ENCODE measurements at regions not wholly inside any gene's neighbourhood (a gene's known extent, or its start where the extent isn't known, plus 50 kb on each side); places are given as distances from the start of the nearest gene placed in this dataset.
"Not testable (repeated sequence)": the region's sequence is repeated elsewhere in the genome, so short reads cannot be mapped to it uniquely, and the experiment has no call there.

DNA sequence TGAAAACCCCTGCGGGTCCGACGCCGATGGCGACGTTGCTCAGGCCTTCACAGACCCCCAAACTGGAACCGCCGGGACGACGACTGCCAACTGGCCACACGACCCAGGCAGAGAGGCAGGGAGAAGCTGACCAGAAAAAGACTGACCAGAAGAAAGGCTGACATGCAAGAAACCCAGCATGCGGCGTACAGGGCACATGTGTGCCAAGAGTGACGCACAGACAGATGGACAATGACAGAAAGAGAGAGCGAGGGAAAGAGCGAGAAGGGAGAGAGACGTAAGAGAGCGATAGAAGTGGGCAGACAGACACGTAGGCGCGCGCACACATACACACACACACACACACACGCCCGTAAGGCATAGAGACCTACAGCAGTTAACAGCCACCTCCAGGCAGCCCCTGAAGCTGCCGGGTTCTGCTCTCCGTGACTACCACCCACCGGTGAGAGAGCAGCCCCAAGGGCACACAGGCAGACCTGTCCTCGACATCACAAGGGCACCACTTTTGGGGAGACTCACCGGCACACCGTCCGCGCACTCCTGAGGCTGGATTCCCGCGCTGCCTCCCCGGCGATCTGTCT is 67.2 kb upstream of the ZNF527 start:
- peak; percentile 25 for DNase-seq (ENCODE audit: low spot score)

DNA sequence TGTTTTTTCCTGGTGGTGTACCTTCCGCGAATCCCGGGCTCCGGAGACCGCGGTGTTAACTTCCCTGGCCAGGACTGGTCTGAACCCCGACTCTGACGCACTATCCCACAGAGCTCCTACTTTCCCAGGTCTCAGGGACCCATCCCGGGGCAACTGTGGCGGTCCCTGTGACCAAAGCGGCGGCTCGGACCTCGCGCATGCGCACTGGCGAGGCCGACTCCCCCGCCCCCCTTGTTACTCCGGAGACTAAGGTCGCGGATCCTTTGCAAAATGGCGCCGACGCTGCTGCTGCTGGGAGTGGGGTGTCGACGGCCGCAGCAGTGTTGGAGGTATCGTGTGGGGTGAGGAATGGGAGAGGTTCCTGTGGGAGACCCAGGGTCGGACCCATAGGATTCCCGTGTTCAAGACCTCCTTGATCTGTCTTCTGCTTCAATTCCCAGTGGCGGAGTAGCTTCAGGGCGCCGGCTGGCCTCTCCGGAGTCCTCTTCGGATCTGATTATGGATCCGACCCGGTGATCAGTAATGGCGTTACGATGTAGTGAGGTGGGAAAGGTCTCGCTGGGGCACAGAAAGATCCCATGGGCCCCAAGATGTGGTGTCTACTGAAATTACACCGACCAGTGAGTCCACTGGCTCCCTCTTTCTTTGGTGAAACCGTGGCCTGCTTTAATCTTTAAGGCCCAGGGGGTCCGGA is 66.6 kb upstream of the ZNF527 start:
- peak; percentile 77 for DNase-seq (ENCODE audit: low spot score)

DNA sequence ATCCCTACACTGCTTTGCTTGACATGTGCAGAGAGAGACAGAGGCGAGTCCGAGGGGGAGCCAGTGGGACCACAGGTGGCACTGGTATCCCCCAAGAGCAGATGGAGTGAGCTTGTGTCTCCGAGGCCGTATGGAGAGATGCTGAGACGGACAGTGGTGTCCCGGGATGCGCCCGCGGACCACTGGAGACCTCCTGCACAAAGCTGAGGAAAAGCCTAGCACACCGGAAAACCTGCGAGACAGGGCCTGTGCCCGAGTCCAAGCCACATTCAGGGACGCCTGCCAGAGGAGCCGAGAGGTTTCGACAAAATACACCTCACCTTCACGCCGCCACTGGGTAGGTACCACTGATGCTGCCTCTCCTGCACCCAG is 66.0 kb upstream of the ZNF527 start:
- DNase-seq (ENCODE audit: low spot score) = no peak

DNA sequence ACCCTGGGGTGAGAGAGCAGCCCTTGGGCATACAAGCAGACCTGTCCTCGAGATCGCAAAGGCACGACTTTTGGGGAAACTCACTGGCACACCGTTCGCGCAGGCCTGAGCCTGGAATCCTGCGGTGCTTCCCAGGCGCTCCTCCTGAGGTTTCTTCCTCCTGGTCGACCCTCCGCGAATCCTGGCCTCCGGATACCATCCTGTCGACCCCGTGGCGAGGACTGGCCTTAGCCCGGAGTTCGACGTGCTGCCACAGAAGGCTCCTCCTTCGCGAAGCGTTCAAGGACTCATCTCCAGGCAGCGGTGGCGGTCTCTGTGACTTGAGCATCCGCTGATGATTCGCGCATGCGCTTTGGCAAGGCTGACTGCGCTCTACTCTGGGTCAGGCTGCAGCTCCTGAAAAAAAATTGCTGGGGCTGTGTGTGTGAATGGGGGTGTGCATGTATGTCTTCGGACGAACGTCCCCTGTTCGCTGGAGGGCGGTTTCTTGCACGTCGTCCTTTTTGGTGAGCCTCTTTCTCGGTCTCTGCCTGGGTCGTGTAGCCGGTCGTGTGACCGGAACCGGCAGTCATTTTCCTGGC is 64.4 kb upstream of the ZNF527 start:
- DNase-seq (ENCODE audit: low spot score) = no peak

DNA sequence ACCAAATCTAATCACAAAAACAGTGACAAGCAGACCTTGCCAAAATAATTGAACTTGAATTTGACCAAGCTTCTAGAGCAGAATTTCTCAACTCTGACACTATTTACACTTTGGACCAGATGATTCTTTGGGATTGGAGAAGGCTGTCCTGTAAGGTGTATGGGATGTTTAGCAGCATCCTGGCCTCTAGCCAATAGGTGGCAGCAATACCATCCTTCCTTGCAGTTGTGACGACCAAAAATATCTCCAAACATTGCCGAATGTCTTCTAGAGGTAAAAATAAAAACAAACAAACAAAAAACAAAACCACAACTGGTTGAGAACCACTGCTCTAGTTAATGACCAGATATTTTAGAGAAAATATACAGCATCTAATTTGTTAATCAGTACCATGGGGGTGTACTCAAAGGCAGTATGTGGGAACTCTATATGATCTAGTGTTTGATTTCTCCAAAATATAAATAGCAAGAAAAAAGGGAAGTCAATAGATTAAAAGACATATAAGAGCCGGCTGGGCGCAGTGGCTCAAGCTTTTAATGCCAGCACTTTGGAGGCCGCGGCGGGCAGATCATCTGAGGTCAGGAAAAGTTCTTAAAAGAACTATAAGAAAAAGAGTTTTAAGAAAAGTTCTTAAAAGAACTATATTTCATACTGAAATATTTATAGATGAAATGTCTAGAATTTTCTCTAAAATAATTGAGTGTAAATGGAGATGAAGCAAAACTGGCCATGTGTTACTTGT is 60.9 kb upstream of the ZNF527 start:
- DNase-seq (ENCODE audit: low spot score) = no peak

DNA sequence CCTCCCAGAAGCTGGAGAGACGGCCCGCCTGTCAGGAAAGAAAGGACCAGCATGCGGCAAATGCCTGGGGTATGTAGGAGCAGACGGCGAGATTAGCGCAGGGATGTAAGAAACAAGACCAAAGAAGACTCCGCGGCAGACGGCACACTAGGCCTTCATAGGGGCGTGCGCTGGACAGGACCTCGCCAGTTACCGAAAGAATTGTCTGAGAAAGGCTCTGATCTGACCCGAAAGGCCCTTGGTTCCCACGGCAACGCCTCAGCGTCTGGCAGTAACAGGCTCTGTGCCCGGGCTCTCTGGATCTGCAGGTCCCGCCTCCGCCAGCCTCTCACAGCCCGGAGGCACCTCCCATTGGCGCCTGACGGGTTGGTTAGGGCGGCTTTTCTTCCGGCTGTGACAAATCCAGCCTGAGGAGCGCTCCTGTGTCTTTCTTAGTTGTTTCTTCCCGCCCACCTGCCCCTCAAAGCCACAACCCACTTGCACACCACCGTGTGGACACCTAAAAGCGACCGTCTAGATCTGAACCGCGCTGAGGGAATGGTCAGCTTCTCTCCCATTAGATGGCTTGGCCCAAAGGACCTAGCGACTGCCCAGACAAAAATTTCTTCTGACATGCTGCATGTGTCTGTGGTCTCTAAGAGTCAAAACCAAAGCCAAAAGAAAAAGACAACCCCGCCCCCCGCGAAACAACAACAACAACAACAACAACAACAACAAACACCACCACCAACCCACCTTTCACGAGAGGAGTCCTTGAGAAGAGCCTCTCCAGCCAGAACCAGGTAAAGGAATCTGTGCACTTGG is 58.2 kb upstream of the ZNF527 start:
- DNase-seq (ENCODE audit: low spot score) = not testable (repeated sequence)

DNA sequence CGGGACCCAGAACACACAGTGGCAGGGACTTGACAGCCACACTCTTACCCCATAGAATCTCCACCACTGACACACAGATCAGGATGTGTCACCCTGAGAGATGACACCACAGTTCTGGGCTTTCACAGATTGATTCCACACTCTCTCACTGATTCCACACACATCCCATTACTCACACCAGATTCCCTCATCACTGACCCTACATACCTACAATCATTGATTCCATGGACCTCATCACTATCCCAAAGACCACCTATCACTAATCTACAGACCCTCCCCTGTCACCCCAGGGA is 57.6 kb upstream of the ZNF527 start:
- DNase-seq (ENCODE audit: low spot score) = no peak

DNA sequence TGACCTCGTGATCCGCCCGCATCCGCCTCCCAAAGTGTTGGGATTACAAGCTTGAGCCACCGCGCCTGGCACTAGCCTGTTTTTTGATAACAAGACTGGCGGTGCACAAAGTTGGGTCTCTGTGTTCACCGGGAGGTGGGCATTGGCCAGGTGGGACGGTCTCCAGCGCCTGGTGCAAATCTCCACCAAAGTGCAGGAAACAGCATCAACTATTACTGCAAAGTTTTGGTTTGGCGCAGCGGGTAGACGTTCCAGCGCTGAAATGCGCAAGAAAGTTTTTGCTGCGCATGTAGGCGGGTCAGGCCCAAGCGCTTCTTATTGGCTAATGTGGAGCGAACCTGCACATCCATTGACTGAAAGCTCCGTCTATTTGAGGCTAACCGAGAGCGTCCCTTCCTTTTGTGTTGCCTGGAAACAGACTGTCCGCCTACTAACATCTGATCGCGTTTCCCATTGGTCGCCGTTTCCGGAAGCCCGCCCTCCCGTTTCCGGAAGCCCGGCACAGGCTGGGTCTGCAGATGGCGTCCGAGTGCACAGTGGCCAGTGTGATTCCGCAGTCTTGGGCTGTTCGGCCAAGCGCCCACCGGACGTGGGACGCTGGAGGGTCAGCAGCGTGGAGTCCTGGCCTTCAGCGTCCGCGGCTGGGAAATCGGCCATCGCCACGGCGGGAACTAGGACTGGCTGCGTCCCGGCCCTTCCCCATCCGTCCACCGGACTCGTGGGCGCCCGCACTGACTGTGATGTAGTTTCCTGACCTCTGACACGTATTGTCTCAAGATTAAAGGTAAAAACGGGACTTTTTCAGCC is 53.3 kb upstream of the ZNF527 start:
- peak; percentile 95 for DNase-seq (ENCODE audit: low spot score)

DNA sequence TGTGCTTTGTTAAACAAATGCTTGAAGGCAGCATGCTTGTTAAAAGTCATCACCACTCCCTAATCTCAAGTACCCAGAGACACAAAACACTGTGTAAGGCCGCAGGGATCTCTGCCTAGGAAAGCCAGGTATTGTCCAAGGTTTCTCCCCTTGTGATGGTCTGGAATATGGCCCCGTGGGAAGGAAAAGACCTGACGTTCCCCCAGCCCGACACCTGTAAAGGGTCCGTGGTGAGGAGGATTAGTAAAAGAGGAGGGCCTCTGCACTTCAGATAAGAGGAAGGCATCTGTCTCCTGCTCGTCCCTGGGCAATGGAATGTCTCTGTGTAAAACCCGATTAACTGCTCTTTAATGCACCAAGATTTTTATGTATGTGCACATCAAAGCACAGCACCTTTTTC is 49.9 kb upstream of the ZNF527 start:
- DNase-seq (ENCODE audit: low spot score) = not testable (repeated sequence)
